ENCODE measurements at regions not wholly inside any gene's neighbourhood (a gene's known extent, or its start where the extent isn't known, plus 50 kb on each side); places are given as distances from the start of the nearest gene placed in this dataset.

- H3K36me3 Mint-ChIP-seq (ENCODE audit: low read depth), result no peaks in the 10 kb centered on the region
- H3K27me3 Mint-ChIP-seq, result no peaks in the 10 kb centered on the region
- ChIA-PET POLR2A (no interaction called here), CTCF (no interaction called here)
- no peak overlapping the region for H3K27ac Mint-ChIP-seq
- H3K9me3 Mint-ChIP-seq, result no peaks in the 10 kb centered on the region
- no peak overlapping the region for H3K4me3 Mint-ChIP-seq
- H3K4me1 Mint-ChIP-seq, result no peaks in the 10 kb centered on the region
- no peak for DNase-seq
Observed at GRCh38 chr4:125398263-125399002, 83.7 kb downstream of the FAT4 start.

- Mint-ChIP-seq H3K4me1 (no peaks in the 10 kb centered on the region), H3K9me3 (no peaks in the 10 kb centered on the region), H3K27me3 (no peaks in the 10 kb centered on the region), H3K36me3 (ENCODE audit: low read depth) (no peaks in the 10 kb centered on the region), H3K4me3 (no peak overlapping the region), H3K27ac (no peak overlapping the region)
- CTCF ChIA-PET, result no interaction called here
- POLR2A ChIA-PET, result no interaction called here
- DNase-seq, result no peak
Observed at GRCh38 chr4:125400756-125401155, 86.0 kb downstream of the FAT4 start.

GRCh38 chr4:125401784-125402183, 87.0 kb downstream of the FAT4 start:
- ChIA-PET CTCF (no interaction called here), POLR2A (no interaction called here)
- Mint-ChIP-seq H3K27ac (no peak overlapping the region), H3K4me3 (no peak overlapping the region), H3K4me1 (no peaks in the 10 kb centered on the region), H3K27me3 (no peaks in the 10 kb centered on the region), H3K36me3 (ENCODE audit: low read depth) (no peaks in the 10 kb centered on the region), H3K9me3 (no peaks in the 10 kb centered on the region)
- no peak for DNase-seq

- Mint-ChIP-seq H3K4me1 (no peaks in the 10 kb centered on the region), H3K27me3 (no peaks in the 10 kb centered on the region), H3K27ac (no peak overlapping the region), H3K36me3 (ENCODE audit: low read depth) (no peaks in the 10 kb centered on the region), H3K4me3 (no peak overlapping the region), H3K9me3 (peaks cover 4% of the 10 kb centered on the region)
- ChIA-PET CTCF (no interaction called here), POLR2A (no interaction called here)
- no peak for DNase-seq
Observed at GRCh38 chr4:125420526-125420925, 105.8 kb downstream of the FAT4 start.

GRCh38 chr4:125421547-125421946, 106.8 kb downstream of the FAT4 start:
- Mint-ChIP-seq H3K27ac (no peak overlapping the region), H3K9me3 (peaks cover 4% of the 10 kb centered on the region), H3K36me3 (ENCODE audit: low read depth) (no peaks in the 10 kb centered on the region), H3K4me1 (no peaks in the 10 kb centered on the region), H3K27me3 (no peaks in the 10 kb centered on the region), H3K4me3 (no peak overlapping the region)
- CTCF ChIA-PET, result no interaction called here
- POLR2A ChIA-PET, result no interaction called here
- DNase-seq, result no peak

GRCh38 chr4:125423124-125423523, 108.4 kb downstream of the FAT4 start:
- Mint-ChIP-seq H3K36me3 (ENCODE audit: low read depth) (no peaks in the 10 kb centered on the region), H3K4me1 (no peaks in the 10 kb centered on the region), H3K4me3 (no peak overlapping the region), H3K9me3 (peaks cover 4% of the 10 kb centered on the region), H3K27ac (no peak overlapping the region), H3K27me3 (no peaks in the 10 kb centered on the region)
- ChIA-PET POLR2A (no interaction called here), CTCF (no interaction called here)
- DNase-seq, result no peak

- ChIA-PET POLR2A (no interaction called here), CTCF (no interaction called here)
- no peaks in the 10 kb centered on the region for H3K9me3 Mint-ChIP-seq
- H3K36me3 Mint-ChIP-seq (ENCODE audit: low read depth), result no peaks in the 10 kb centered on the region
- no peaks in the 10 kb centered on the region for H3K4me1 Mint-ChIP-seq
- H3K27me3 Mint-ChIP-seq, result no peaks in the 10 kb centered on the region
- no peak for DNase-seq
- no peak overlapping the region for H3K27ac Mint-ChIP-seq
- no peak overlapping the region for H3K4me3 Mint-ChIP-seq
Observed at GRCh38 chr4:125428832-125429231, 114.1 kb downstream of the FAT4 start.

GRCh38 chr4:125430086-125430485, 115.3 kb downstream of the FAT4 start:
- H3K27me3 Mint-ChIP-seq, result no peaks in the 10 kb centered on the region
- no peak overlapping the region for H3K27ac Mint-ChIP-seq
- H3K9me3 Mint-ChIP-seq, result no peaks in the 10 kb centered on the region
- no peak overlapping the region for H3K4me3 Mint-ChIP-seq
- no peaks in the 10 kb centered on the region for H3K4me1 Mint-ChIP-seq
- POLR2A ChIA-PET, result no interaction called here
- no peaks in the 10 kb centered on the region for H3K36me3 Mint-ChIP-seq (ENCODE audit: low read depth)
- DNase-seq, result no peak
- CTCF ChIA-PET, result no interaction called here

GRCh38 chr4:125432078-125432477, 117.3 kb downstream of the FAT4 start:
- no peaks in the 10 kb centered on the region for H3K4me1 Mint-ChIP-seq
- no peak overlapping the region for H3K4me3 Mint-ChIP-seq
- no peak for DNase-seq
- peaks cover 4% of the 10 kb centered on the region for H3K9me3 Mint-ChIP-seq
- no peaks in the 10 kb centered on the region for H3K27me3 Mint-ChIP-seq
- H3K36me3 Mint-ChIP-seq (ENCODE audit: low read depth), result no peaks in the 10 kb centered on the region
- POLR2A ChIA-PET, result no interaction called here
- CTCF ChIA-PET, result no interaction called here
- H3K27ac Mint-ChIP-seq, result no peak overlapping the region

- POLR2A ChIA-PET, result no interaction called here
- no peak for DNase-seq
- Mint-ChIP-seq H3K27me3 (no peaks in the 10 kb centered on the region), H3K4me3 (no peak overlapping the region), H3K4me1 (no peaks in the 10 kb centered on the region), H3K9me3 (peaks cover 5% of the 10 kb centered on the region), H3K36me3 (ENCODE audit: low read depth) (no peaks in the 10 kb centered on the region), H3K27ac (no peak overlapping the region)
- CTCF ChIA-PET, result no interaction called here
Observed at GRCh38 chr4:125433453-125433852, 118.7 kb downstream of the FAT4 start.

GRCh38 chr4:125434136-125434535, 119.4 kb downstream of the FAT4 start:
- Mint-ChIP-seq H3K36me3 (ENCODE audit: low read depth) (no peaks in the 10 kb centered on the region), H3K27ac (no peak overlapping the region), H3K27me3 (no peaks in the 10 kb centered on the region), H3K4me1 (no peaks in the 10 kb centered on the region), H3K9me3 (peaks cover 5% of the 10 kb centered on the region), H3K4me3 (no peak overlapping the region)
- ChIA-PET POLR2A (no interaction called here), CTCF (no interaction called here)
- DNase-seq, result no peak

GRCh38 chr4:125440814-125441213, 126.1 kb downstream of the FAT4 start:
- no peak for DNase-seq
- Mint-ChIP-seq H3K27ac (no peak overlapping the region), H3K27me3 (no peaks in the 10 kb centered on the region), H3K4me1 (no peaks in the 10 kb centered on the region), H3K4me3 (no peak overlapping the region), H3K9me3 (peaks cover 4% of the 10 kb centered on the region), H3K36me3 (ENCODE audit: low read depth) (no peaks in the 10 kb centered on the region)
- ChIA-PET POLR2A (no interaction called here), CTCF (no interaction called here)

- H3K4me3 Mint-ChIP-seq, result no peak overlapping the region
- ChIA-PET CTCF (no interaction called here), POLR2A (no interaction called here)
- H3K27me3 Mint-ChIP-seq, result no peaks in the 10 kb centered on the region
- no peak for DNase-seq
- no peak overlapping the region for H3K27ac Mint-ChIP-seq
- no peaks in the 10 kb centered on the region for H3K4me1 Mint-ChIP-seq
- no peaks in the 10 kb centered on the region for H3K36me3 Mint-ChIP-seq (ENCODE audit: low read depth)
- peaks cover 2% of the 10 kb centered on the region for H3K9me3 Mint-ChIP-seq
Observed at GRCh38 chr4:125444166-125444565, 129.4 kb downstream of the FAT4 start.

- Mint-ChIP-seq H3K4me3 (no peak overlapping the region), H3K36me3 (ENCODE audit: low read depth) (no peaks in the 10 kb centered on the region), H3K27me3 (no peaks in the 10 kb centered on the region), H3K4me1 (no peaks in the 10 kb centered on the region), H3K27ac (no peak overlapping the region), H3K9me3 (peaks cover 2% of the 10 kb centered on the region)
- ChIA-PET CTCF (no interaction called here), POLR2A (no interaction called here)
- DNase-seq, result no peak
Observed at GRCh38 chr4:125445525-125445924, 130.8 kb downstream of the FAT4 start.

Measured in activated CD4-positive, alpha-beta memory T cell treated with anti-CD3 and anti-CD28 coated beads, Interleukin-2, amount 10 ng/mL, durations not matched to agents 7 days and 5 days (primary cell).